ENCODE measurements at regions not wholly inside any gene's neighbourhood (a gene's known extent, or its start where the extent isn't known, plus 50 kb on each side); places are given as distances from the start of the nearest gene placed in this dataset.

DNA sequence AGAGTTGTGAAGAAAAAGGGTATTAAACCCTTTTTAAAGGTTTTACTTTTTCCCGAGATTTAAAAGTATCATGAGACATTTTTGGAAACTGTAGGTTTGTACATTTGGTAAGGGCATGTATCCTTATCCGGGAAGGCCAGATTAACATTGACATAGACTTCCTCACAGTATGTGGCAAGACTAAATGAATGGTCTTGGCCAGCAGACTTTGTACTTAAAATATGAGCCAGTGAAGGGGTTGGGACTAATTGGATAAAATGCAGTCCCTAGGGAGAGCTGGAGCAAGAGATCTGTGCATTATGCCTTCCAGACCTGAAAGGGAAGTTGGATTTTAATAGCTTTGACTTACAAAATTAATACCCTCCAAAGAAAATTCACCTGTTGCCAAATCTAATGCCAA is 60.4 kb upstream of the CCN2 start:
- no peak for TF ChIP-seq CTCF (IDR thresholded peaks at IDR 0.05)
- TF ChIP-seq POLR2AphosphoS5 (IDR thresholded peaks at IDR 0.05) = peak; percentile 47 to 51 (median 51)

Data from stomach (tissue), 4 donors.